Lower lobe of right lung (tissue), 2 donors: ENCODE measurements at regions not wholly inside any gene's neighbourhood (a gene's known extent, or its start where the extent isn't known, plus 50 kb on each side); places are given as distances from the start of the nearest gene placed in this dataset.
A peak's percentile ranks its signal among the peaks of the same experiment; 100 is the strongest.

Experiments used
- ATAC-seq, 2 donors: fragments of 200-7000 bp; cut with Tn5 transposase; one replicate each; pipeline ENCODE4 v1.9.1; 2020 to 2022; ENCODE audit warnings: mild to moderate bottlenecking in 2 of 2, moderate library complexity in 2 of 2
- DNase-seq: peaks from one replicate; pipeline ENCODE4 v3.0.0-alpha.2; 2020
- H3K27ac ChIP-seq: fragments of 200-600 bp; one replicate; pipeline ENCODE4 v1.8.0; 2022
- H3K27me3 ChIP-seq: fragments of 200-600 bp; one replicate; pipeline ENCODE4 v1.8.0; 2022; ENCODE audit warnings: low read depth
- H3K36me3 ChIP-seq: fragments of 200-600 bp; one replicate; pipeline ENCODE4 v1.8.0; 2022; ENCODE audit warnings: mild to moderate bottlenecking
- H3K4me1 ChIP-seq: fragments of 200-600 bp; one replicate; pipeline ENCODE4 v1.8.0; 2022
- H3K4me3 ChIP-seq: fragments of 200-600 bp; one replicate; pipeline ENCODE4 v1.8.0; 2022; ENCODE audit warnings: mild to moderate bottlenecking
- H3K9me3 ChIP-seq: fragments of 200-600 bp; one replicate; pipeline ENCODE4 v1.8.0; 2022
- CTCF ChIP-seq: fragments of 200-600 bp; IDR thresholded peaks from one replicate; pipeline ENCODE4 v1.8.0; 2022; ENCODE audit warnings: antibody characterized with exemption, mild to moderate bottlenecking
- intact Hi-C: fragments of 100-400 bp; cut with DNase I; formaldehyde crosslinking; loops from one replicate; pipeline ENCODE4 v1.11.0; 2022
- donor health status: DM: no; HTN: yes; CAD: no; lungs with severe emphysema.

- no peak overlapping the region for H3K4me3 ChIP-seq
- no peak for TF ChIP-seq CTCF
- DNase-seq (no peak), ATAC-seq (no peak)
- no peaks in the 10 kb centered on the region for H3K27me3 ChIP-seq
- intact Hi-C loops = no loop called here
- no peaks in the 10 kb centered on the region for H3K4me1 ChIP-seq
- H3K36me3 ChIP-seq = no peaks in the 10 kb centered on the region
- no peaks in the 10 kb centered on the region for H3K9me3 ChIP-seq
- no peak overlapping the region for H3K27ac ChIP-seq
These were observed 1238.7 kb downstream of the TBC1D22A start for GRCh38 chr22:48001101-48001500.

- Histone ChIP-seq H3K9me3 (no peaks in the 10 kb centered on the region), H3K4me3 (no peak overlapping the region), H3K27ac (no peak overlapping the region), H3K36me3 (no peaks in the 10 kb centered on the region), H3K4me1 (no peaks in the 10 kb centered on the region), H3K27me3 (no peaks in the 10 kb centered on the region)
- no peak for ATAC-seq
- no peak for TF ChIP-seq CTCF
- intact Hi-C loops = no loop called here
- no peak for DNase-seq
These were observed 1235.2 kb downstream of the TBC1D22A start for GRCh38 chr22:47997612-47998011.

- no peaks in the 10 kb centered on the region for H3K27me3 ChIP-seq
- no peaks in the 10 kb centered on the region for H3K36me3 ChIP-seq
- intact Hi-C loops = no loop called here
- ATAC-seq (no peak), DNase-seq (no peak)
- no peaks in the 10 kb centered on the region for H3K9me3 ChIP-seq
- no peak for TF ChIP-seq CTCF
- H3K4me1 ChIP-seq = no peaks in the 10 kb centered on the region
- no peak overlapping the region for H3K27ac ChIP-seq
- H3K4me3 ChIP-seq = no peak overlapping the region
These were observed 1234.7 kb downstream of the TBC1D22A start for GRCh38 chr22:47997052-47997590.

GRCh38 chr22:47996446-47996857 lies 1234.0 kb downstream of the TBC1D22A start:
- intact Hi-C loops = no loop called here
- DNase-seq = no peak
- ATAC-seq = no peak

GRCh38 chr22:47995718-47996117 lies 1233.3 kb downstream of the TBC1D22A start:
- Histone ChIP-seq H3K4me3 (no peak overlapping the region), H3K27ac (no peak overlapping the region), H3K9me3 (no peaks in the 10 kb centered on the region), H3K4me1 (no peaks in the 10 kb centered on the region), H3K27me3 (peaks cover 5% of the 10 kb centered on the region), H3K36me3 (no peaks in the 10 kb centered on the region)
- DNase-seq = no peak
- peak in 1 of 2 donors; percentile 26 for ATAC-seq
- no peak for TF ChIP-seq CTCF
- intact Hi-C loops = no loop called here

More at GRCh38 chr22:47996446-47996857, 1234.0 kb downstream of the TBC1D22A start:
- H3K27me3 ChIP-seq = peaks cover under 1% of the 10 kb centered on the region
- no peak for TF ChIP-seq CTCF
- H3K4me1 ChIP-seq = no peaks in the 10 kb centered on the region
- no peaks in the 10 kb centered on the region for H3K36me3 ChIP-seq
- no peaks in the 10 kb centered on the region for H3K9me3 ChIP-seq
- no peak overlapping the region for H3K27ac ChIP-seq
- H3K4me3 ChIP-seq = no peak overlapping the region

GRCh38 chr22:47995264-47995627 lies 1232.8 kb downstream of the TBC1D22A start:
- Histone ChIP-seq H3K4me3 (no peak overlapping the region), H3K4me1 (no peaks in the 10 kb centered on the region)
- no peak for TF ChIP-seq CTCF

More at GRCh38 chr22:47995264-47995627, 1232.8 kb downstream of the TBC1D22A start:
- H3K36me3 ChIP-seq = no peaks in the 10 kb centered on the region
- DNase-seq = no peak
- intact Hi-C loops = no loop called here
- H3K9me3 ChIP-seq = no peaks in the 10 kb centered on the region
- H3K27me3 ChIP-seq = peaks cover 5% of the 10 kb centered on the region
- no peak for ATAC-seq
- H3K27ac ChIP-seq = no peak overlapping the region
